ENCODE measurements at regions not wholly inside any gene's neighbourhood (a gene's known extent, or its start where the extent isn't known, plus 50 kb on each side); places are given as distances from the start of the nearest gene placed in this dataset.
A peak's percentile ranks its signal among the peaks of the same experiment; 100 is the strongest.
"Not testable (repeated sequence)": the region's sequence is repeated elsewhere in the genome, so short reads cannot be mapped to it uniquely, and the experiment has no call there.

DNA sequence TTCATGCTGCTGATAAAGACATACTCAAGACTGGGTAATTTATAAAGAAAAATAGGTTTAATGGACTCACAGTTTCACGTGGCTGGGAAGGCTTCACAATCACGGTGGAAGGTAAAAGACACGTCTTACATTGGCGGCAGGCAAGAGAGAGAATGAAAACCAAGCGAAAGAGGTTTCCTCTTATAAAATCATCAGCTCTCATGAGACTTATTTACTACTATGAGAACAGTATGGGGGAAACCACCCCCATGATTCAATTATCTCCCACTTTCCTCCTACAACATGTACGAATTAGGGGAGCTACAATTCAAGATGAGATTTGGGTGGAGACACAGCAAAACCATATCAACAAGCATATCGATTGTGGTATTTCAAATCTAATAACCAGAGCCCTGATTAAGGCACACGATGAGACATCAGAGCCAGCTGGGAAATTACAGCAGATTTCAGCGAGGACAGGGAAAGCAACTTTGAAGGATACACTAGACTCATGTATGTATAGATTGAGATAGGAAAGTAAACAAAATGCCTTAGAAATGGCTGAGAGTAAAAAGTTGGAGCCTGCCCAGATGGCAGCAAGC lies 129.8 kb upstream of the GJE1 start:
- Histone ChIP-seq H3K27me3 (ENCODE audit: control insufficient read depth, insufficient read depth, low read length) (no peaks in the 10 kb centered on the region), H3K9ac (ENCODE audit: low read depth, low read length) (no peak overlapping the region), H3K36me3 (ENCODE audit: control insufficient read depth, insufficient read depth, low read length) (no peaks in the 10 kb centered on the region), H3K4me3 (ENCODE audit: low read depth, low read length) (no peak overlapping the region), H3K4me1 (ENCODE audit: control insufficient read depth, insufficient read depth, low read length) (no peaks in the 10 kb centered on the region), H3K9me3 (ENCODE audit: control insufficient read depth, insufficient read depth, low read length) (no peaks in the 10 kb centered on the region)

DNA sequence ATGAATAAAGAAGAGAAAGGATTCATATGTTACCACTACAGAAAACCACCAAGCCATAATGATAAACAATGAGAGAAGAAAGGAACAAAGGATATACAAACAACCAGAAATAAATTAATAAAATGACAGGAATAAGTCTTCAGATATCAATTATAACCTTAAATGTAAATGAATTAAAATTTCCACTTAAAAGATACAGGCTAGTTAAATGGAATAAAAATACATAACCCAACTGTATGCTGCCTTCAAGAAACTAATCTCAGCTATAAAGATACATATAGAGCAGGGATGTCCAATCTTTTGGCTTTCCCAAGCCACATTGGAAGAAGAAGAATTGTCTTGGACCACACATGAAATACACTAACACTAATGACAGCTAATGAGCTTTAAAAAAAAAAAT lies 135.9 kb upstream of the GJE1 start:
- H3K9ac ChIP-seq (ENCODE audit: low read depth, low read length), result no peak overlapping the region
- H3K9me3 ChIP-seq (ENCODE audit: control insufficient read depth, insufficient read depth, low read length), result no peaks in the 10 kb centered on the region
- no peaks in the 10 kb centered on the region for H3K4me1 ChIP-seq (ENCODE audit: control insufficient read depth, insufficient read depth, low read length)
- H3K36me3 ChIP-seq (ENCODE audit: control insufficient read depth, insufficient read depth, low read length), result no peaks in the 10 kb centered on the region
- no peak overlapping the region for H3K4me3 ChIP-seq (ENCODE audit: low read depth, low read length)
- no peaks in the 10 kb centered on the region for H3K27me3 ChIP-seq (ENCODE audit: control insufficient read depth, insufficient read depth, low read length)

DNA sequence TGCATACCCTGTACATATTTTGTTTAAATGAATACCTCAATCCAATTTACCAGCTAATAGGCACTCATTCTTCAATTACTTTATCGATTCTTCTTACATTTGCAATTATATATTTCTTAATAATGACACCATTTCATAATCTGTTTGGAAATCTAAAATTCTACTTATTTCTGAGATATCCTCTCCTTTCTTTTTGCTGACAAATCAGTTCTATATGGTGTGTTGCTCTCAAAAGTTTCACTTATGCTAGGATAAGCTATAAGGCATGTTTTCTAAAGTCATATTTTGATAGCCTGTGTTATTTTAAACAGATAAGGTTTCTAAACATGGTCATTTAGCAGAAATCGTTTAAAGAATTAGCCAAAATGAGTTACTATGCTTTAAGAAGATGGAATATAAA lies 140.6 kb upstream of the GJE1 start:
- H3K27me3 ChIP-seq (ENCODE audit: control insufficient read depth, insufficient read depth, low read length), result no peaks in the 10 kb centered on the region
- H3K9ac ChIP-seq (ENCODE audit: low read depth, low read length), result no peak overlapping the region
- peaks cover 4% of the 10 kb centered on the region for H3K4me1 ChIP-seq (ENCODE audit: control insufficient read depth, insufficient read depth, low read length)
- H3K36me3 ChIP-seq (ENCODE audit: control insufficient read depth, insufficient read depth, low read length), result no peaks in the 10 kb centered on the region
- H3K9me3 ChIP-seq (ENCODE audit: control insufficient read depth, insufficient read depth, low read length), result no peaks in the 10 kb centered on the region
- no peak overlapping the region for H3K4me3 ChIP-seq (ENCODE audit: low read depth, low read length)

DNA sequence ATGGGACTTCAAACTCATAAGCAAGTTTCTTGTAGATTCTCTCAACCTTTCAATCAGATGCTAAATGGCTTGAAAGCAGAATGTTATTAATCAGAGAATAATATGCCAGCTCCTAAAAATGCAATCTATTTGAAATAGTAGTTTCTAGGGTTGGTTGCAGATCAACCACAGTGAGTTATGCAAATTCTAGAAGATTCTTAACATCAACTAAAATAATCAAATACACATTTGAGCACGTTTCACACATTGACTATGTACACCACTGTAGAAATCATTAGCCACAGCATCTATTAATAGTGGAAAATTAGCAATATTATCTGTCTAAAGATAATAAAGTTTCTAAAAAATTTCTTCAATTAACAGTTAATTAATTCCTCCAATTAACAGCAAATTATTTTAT lies 141.9 kb upstream of the GJE1 start:
- no peaks in the 10 kb centered on the region for H3K27me3 ChIP-seq (ENCODE audit: control insufficient read depth, insufficient read depth, low read length)
- H3K4me3 ChIP-seq (ENCODE audit: low read depth, low read length), result no peak overlapping the region
- no peak overlapping the region for H3K9ac ChIP-seq (ENCODE audit: low read depth, low read length)
- no peaks in the 10 kb centered on the region for H3K36me3 ChIP-seq (ENCODE audit: control insufficient read depth, insufficient read depth, low read length)
- peaks cover 4% of the 10 kb centered on the region for H3K4me1 ChIP-seq (ENCODE audit: control insufficient read depth, insufficient read depth, low read length)
- no peaks in the 10 kb centered on the region for H3K9me3 ChIP-seq (ENCODE audit: control insufficient read depth, insufficient read depth, low read length)

DNA sequence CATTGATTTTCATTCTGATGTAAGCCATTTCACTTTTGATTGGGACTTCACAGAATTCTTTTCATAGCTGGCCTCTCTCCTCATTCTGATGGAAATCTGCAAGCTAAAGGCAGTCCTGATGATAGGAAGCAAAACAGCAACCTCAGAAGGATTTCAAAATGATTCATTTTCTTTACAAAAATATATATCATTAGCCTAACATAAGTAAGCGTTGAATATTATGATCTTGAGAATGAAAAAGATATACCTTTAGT lies 143.1 kb upstream of the GJE1 start:
- no peak overlapping the region for H3K9ac ChIP-seq (ENCODE audit: low read depth, low read length)
- H3K4me3 ChIP-seq (ENCODE audit: low read depth, low read length), result no peak overlapping the region
- no peaks in the 10 kb centered on the region for H3K36me3 ChIP-seq (ENCODE audit: control insufficient read depth, insufficient read depth, low read length)
- no peaks in the 10 kb centered on the region for H3K27me3 ChIP-seq (ENCODE audit: control insufficient read depth, insufficient read depth, low read length)
- H3K9me3 ChIP-seq (ENCODE audit: control insufficient read depth, insufficient read depth, low read length), result no peaks in the 10 kb centered on the region
- H3K4me1 ChIP-seq (ENCODE audit: control insufficient read depth, insufficient read depth, low read length), result peaks cover 4% of the 10 kb centered on the region

DNA sequence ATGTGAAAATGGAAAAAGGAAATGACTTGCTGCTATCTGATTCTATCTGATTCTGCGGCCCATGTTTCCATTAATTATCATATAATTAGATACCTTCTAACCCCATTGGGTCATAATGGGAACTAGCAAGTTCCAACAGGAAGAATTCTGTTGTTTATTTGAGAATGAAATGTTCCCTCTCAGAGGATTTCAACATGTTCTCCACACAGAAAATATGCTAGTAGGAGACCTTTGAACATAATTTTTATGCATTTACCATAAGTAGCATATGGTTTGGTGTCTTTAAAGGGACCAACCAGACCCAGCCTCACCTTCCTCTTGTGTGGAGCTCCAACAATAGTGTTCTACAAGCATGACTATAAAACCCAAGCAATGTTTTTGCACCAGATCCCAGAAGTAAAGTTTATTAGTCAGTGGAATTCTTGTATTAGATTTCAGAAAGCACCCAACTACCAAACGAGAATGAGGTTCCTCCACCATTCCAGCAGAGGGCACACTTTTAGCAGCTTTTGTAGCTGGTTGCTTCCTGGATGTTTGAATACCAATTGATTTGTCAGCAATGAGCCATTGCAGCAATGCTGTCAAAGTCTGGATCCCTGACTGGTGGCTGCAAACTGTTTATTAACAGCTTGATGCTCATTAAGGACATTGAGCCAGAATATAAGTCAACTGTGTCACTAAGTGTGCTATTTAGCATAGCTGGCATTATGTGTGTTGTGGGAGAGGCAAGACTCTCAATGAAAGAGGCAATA lies 143.6 kb upstream of the GJE1 start:
- H3K4me1 ChIP-seq (ENCODE audit: control insufficient read depth, insufficient read depth, low read length), result peaks cover 4% of the 10 kb centered on the region
- H3K9ac ChIP-seq (ENCODE audit: low read depth, low read length), result no peak overlapping the region
- no peaks in the 10 kb centered on the region for H3K9me3 ChIP-seq (ENCODE audit: control insufficient read depth, insufficient read depth, low read length)
- H3K27me3 ChIP-seq (ENCODE audit: control insufficient read depth, insufficient read depth, low read length), result no peaks in the 10 kb centered on the region
- H3K4me3 ChIP-seq (ENCODE audit: low read depth, low read length), result no peak overlapping the region
- no peaks in the 10 kb centered on the region for H3K36me3 ChIP-seq (ENCODE audit: control insufficient read depth, insufficient read depth, low read length)

DNA sequence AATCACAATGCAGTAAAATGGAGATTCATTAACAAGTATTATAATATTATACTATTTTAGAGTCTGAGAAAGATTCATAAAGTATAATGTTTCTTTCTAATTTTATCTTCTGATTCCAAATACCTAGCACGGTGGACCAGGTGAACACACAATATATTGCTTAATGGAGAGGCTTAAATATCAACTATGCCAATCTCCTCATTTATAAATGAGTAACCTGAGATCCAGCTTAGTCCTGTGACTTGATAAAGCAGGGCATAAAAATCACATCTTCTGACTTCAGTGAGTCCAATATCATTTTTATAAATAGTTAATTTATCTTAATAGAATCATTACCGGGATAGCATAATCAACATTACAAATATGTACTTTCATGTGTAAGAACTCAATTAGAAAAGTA lies 144.4 kb upstream of the GJE1 start:
- no peak overlapping the region for H3K9ac ChIP-seq (ENCODE audit: low read depth, low read length)
- no peak overlapping the region for H3K4me3 ChIP-seq (ENCODE audit: low read depth, low read length)
- H3K27me3 ChIP-seq (ENCODE audit: control insufficient read depth, insufficient read depth, low read length), result no peaks in the 10 kb centered on the region
- peaks cover 4% of the 10 kb centered on the region for H3K4me1 ChIP-seq (ENCODE audit: control insufficient read depth, insufficient read depth, low read length)
- no peaks in the 10 kb centered on the region for H3K36me3 ChIP-seq (ENCODE audit: control insufficient read depth, insufficient read depth, low read length)
- H3K9me3 ChIP-seq (ENCODE audit: control insufficient read depth, insufficient read depth, low read length), result no peaks in the 10 kb centered on the region

DNA sequence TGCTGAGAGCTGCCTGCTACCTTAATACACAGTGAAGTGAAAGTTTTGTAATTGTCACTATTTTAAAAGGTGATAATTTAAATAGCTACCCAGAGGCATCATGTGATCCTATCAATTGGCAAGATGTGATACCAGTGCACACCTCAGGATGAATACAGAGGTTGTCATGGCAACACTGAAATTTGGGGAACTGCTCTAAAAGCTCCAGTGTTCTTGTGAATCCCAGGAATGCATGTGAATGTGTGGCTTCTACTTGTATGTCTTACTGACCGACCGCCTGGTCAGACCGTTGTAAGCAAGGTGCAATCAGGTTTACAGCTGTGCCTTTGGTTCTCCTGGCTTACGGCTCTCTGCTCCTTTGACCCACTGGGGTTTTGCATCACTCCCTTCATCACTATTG lies 146.3 kb upstream of the GJE1 start:
- Histone ChIP-seq H3K27me3 (ENCODE audit: control insufficient read depth, insufficient read depth, low read length) (no peaks in the 10 kb centered on the region), H3K9me3 (ENCODE audit: control insufficient read depth, insufficient read depth, low read length) (no peaks in the 10 kb centered on the region), H3K4me3 (ENCODE audit: low read depth, low read length) (no peak overlapping the region), H3K4me1 (ENCODE audit: control insufficient read depth, insufficient read depth, low read length) (peaks cover 4% of the 10 kb centered on the region), H3K36me3 (ENCODE audit: control insufficient read depth, insufficient read depth, low read length) (no peaks in the 10 kb centered on the region), H3K9ac (ENCODE audit: low read depth, low read length) (no peak overlapping the region)

DNA sequence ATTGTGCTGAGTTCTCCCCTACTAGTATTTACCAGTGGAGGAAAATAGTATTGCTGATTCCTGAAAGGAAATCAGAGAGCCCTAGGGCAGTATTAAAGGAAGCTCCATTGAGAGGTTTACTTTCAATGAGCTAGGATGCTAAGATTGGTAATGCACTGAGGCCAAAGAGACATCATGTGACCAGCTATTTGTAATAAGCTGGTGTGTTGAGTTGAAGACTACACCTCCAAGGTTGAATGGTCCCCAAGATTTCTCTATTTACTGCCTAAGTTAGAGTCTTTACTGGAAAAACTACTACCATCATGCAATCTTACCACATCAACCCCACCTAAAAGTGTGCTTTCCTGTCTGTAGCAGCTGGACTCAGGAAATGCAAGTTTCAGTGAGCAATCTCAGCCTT lies 151.5 kb upstream of the GJE1 start:
- Histone ChIP-seq H3K4me3 (ENCODE audit: low read depth, low read length) (no peak overlapping the region), H3K9ac (ENCODE audit: low read depth, low read length) (no peak overlapping the region), H3K36me3 (ENCODE audit: control insufficient read depth, insufficient read depth, low read length) (no peaks in the 10 kb centered on the region)

DNA sequence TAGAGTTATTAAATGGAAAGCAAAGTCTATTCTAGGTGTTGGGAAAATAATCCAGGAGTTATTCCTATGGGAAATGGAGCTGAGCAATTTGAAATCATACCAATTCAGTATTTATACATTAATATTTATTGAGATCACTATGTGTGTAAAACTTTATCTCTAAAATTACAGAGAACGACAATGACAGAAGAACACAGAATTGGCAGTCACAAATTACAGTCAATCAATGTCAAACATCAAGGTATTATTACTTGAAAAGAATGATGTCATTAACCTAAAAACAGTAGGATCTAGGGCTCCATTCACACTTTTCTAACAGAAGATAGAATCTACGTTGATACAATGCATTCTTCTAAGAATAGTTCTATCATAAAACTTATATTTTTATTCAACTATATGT lies 154.9 kb upstream of the GJE1 start:
- Histone ChIP-seq H3K9ac (ENCODE audit: low read depth, low read length) (no peak overlapping the region), H3K27me3 (ENCODE audit: control insufficient read depth, insufficient read depth, low read length) (no peaks in the 10 kb centered on the region), H3K4me3 (ENCODE audit: low read depth, low read length) (no peak overlapping the region), H3K36me3 (ENCODE audit: control insufficient read depth, insufficient read depth, low read length) (no peaks in the 10 kb centered on the region), H3K4me1 (ENCODE audit: control insufficient read depth, insufficient read depth, low read length) (no peaks in the 10 kb centered on the region), H3K9me3 (ENCODE audit: control insufficient read depth, insufficient read depth, low read length) (no peaks in the 10 kb centered on the region)

More for the DNA sequence above, 151.5 kb upstream of the GJE1 start:
- no peaks in the 10 kb centered on the region for H3K9me3 ChIP-seq (ENCODE audit: control insufficient read depth, insufficient read depth, low read length)
- no peaks in the 10 kb centered on the region for H3K27me3 ChIP-seq (ENCODE audit: control insufficient read depth, insufficient read depth, low read length)
- no peaks in the 10 kb centered on the region for H3K4me1 ChIP-seq (ENCODE audit: control insufficient read depth, insufficient read depth, low read length)

DNA sequence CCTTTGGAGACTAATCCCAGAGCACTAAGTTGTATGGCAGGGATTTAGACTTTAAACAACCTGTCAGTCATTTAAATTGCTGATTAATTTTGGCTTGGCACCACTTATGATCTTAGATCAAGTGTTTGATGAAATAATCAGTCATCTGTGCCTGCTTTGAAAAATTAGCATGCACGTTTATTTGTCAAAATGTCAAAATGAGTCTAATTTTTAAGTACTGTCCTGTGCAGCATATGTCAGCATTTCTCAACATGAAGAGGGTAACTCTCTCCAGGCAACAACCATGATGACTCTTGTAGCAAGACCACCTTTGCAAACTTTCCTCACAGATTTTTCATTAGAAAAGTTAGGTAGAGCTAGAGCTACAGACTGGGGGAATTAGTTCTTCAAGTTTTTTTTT lies 155.7 kb upstream of the GJE1 start:
- Histone ChIP-seq H3K9ac (ENCODE audit: low read depth, low read length) (no peak overlapping the region), H3K4me3 (ENCODE audit: low read depth, low read length) (no peak overlapping the region), H3K27me3 (ENCODE audit: control insufficient read depth, insufficient read depth, low read length) (no peaks in the 10 kb centered on the region), H3K36me3 (ENCODE audit: control insufficient read depth, insufficient read depth, low read length) (no peaks in the 10 kb centered on the region), H3K4me1 (ENCODE audit: control insufficient read depth, insufficient read depth, low read length) (no peaks in the 10 kb centered on the region), H3K9me3 (ENCODE audit: control insufficient read depth, insufficient read depth, low read length) (no peaks in the 10 kb centered on the region)

DNA sequence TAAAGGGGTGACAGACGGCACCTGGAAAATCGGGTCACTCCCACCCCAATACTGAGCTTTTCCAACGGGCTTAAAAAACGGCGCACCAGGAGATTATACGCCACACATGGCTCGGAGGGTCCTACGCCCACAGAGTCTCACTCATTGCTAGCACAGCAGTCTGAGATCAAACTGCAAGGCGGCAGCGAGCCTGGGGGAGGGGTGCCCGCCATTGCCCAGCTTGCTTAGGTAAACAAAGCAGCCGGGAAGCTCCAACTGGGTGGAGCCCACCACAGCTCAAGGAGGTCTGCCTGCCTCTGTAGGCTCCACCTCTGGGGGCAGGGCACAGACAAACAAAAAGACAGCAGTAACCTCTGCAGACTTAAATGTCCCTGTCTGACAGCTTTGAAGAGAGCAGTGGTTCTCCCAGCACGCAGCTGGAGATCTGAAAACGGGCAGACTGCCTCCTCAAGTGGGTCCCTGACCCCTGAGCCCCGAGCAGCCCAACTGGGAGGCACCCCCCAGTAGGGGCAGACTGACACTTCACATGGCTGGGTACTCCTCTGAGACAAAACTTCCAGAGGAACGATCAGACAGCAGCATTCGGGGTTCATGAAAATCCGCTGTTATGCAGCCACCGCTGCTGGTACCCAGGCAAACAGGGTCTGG lies 162.8 kb upstream of the GJE1 start:
- H3K9me3 ChIP-seq (ENCODE audit: control insufficient read depth, insufficient read depth, low read length); H3K9ac ChIP-seq (ENCODE audit: low read depth, low read length); H3K4me1 ChIP-seq (ENCODE audit: control insufficient read depth, insufficient read depth, low read length); H3K36me3 ChIP-seq (ENCODE audit: control insufficient read depth, insufficient read depth, low read length); H3K27me3 ChIP-seq (ENCODE audit: control insufficient read depth, insufficient read depth, low read length): not testable (repeated sequence)
- H3K4me3 ChIP-seq (ENCODE audit: low read depth, low read length), result peak overlapping the region; percentile 26
